Ovary (tissue), 3 donors: ENCODE measurements at regions not wholly inside any gene's neighbourhood (a gene's known extent, or its start where the extent isn't known, plus 50 kb on each side); places are given as distances from the start of the nearest gene placed in this dataset.

Experiments used
- CTCF ChIP-seq, 3 donors: fragments of 450-650 bp in 2 of 3; fragments of 200-600 bp in 1 of 3; IDR thresholded peaks; one replicate each; pipeline versions ENCODE4 v1.5.1 to v1.8.0; 2016 to 2022; ENCODE audit warnings: antibody characterized with exemption in 3 of 3, mild to moderate bottlenecking in 1 of 3
- EP300 ChIP-seq: sonication (generic); formaldehyde crosslinking; IDR thresholded peaks from one replicate; pipeline ENCODE4 v1.6.1; 2017; ENCODE audit warnings: antibody characterized with exemption
- POLR2A ChIP-seq: fragments of 450-650 bp; IDR thresholded peaks from one replicate; pipeline ENCODE4 v1.6.1; 2017; ENCODE audit warnings: antibody characterized with exemption, mild to moderate bottlenecking, moderate library complexity
- donor health status: DM: no; HTN: no; CAD: no.

- TF ChIP-seq CTCF (IDR thresholded peaks at IDR 0.05) (no peak), POLR2A (no peak), EP300 (no peak)
Measured at GRCh38 chr11:123321636-123322035, 108.4 kb upstream of the GRAMD1B start.
